ENCODE measurements at regions not wholly inside any gene's neighbourhood (a gene's known extent, or its start where the extent isn't known, plus 50 kb on each side); places are given as distances from the start of the nearest gene placed in this dataset.

DNA sequence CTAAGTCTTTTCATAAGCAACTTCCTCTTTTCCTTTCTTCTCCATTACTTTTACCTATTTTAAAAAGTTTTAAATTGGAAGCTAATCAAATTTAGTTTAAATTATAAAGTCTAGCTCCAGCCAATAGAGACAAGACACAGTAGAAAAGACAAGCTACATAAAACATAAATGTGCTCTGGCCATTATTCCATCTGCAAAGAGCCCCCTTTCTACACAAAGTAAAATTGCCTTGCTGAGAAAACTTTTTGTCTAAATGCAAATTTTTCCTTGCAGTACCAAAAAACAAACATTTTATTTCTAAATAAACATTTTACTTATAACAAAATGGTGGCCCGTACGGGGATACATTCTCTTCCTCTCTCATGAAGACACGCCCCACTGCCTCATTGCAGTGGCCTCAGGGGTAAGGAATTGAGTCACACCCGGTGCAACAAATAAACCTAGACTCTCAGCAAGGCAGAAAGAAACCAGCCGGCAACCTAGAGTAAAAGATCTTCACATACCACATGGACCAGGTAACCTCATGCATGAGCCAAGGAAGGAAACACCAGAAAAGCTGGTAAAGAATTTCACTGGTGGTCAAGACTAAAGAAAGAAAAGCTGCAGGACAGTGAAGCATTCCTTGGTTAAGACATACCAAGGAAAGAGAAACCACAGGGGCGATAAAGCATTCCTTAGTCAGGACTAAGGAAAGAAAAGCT is 71.6 kb upstream of the ZNF746 start:
- TF ChIP-seq, protein P1, sequence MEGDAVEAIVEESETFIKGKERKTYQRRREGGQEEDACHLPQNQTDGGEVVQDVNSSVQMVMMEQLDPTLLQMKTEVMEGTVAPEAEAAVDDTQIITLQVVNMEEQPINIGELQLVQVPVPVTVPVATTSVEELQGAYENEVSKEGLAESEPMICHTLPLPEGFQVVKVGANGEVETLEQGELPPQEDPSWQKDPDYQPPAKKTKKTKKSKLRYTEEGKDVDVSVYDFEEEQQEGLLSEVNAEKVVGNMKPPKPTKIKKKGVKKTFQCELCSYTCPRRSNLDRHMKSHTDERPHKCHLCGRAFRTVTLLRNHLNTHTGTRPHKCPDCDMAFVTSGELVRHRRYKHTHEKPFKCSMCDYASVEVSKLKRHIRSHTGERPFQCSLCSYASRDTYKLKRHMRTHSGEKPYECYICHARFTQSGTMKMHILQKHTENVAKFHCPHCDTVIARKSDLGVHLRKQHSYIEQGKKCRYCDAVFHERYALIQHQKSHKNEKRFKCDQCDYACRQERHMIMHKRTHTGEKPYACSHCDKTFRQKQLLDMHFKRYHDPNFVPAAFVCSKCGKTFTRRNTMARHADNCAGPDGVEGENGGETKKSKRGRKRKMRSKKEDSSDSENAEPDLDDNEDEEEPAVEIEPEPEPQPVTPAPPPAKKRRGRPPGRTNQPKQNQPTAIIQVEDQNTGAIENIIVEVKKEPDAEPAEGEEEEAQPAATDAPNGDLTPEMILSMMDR (IDR thresholded peaks at IDR 0.05), result no peak
- no peak for TF ChIP-seq POLR2A (IDR thresholded peaks at IDR 0.05)

Measured in testis (tissue), 2 donors.